GM12878 (cell line): ENCODE measurements at regions not wholly inside any gene's neighbourhood (a gene's known extent, or its start where the extent isn't known, plus 50 kb on each side); places are given as distances from the start of the nearest gene placed in this dataset.

ENCODE experiments used
- ATAC-seq: fragments of 200-7000 bp; cut with Tn5 transposase; 3 replicates; pipeline ENCODE4 v1.9.1; 2020; ENCODE audit warnings: mild to moderate bottlenecking, moderate library complexity
- BruUV-seq: library from RNA; stranded (reverse); fragments of 400-500 nt; replicated peaks from 2 replicates; lab custom pipeline; 2021; lab: Mats Ljungman, UMichigan
- CTCF ChIA-PET: fragments of 300-600 bp; sonication (Branson Sonifier 250); formaldehyde crosslinking; extraction: SDS; loops from one replicate; lab custom pipeline; 2021; ENCODE audit warnings: inconsistent platforms; lab: Yijun Ruan, JAX
- POLR2A ChIA-PET: fragments of 350-600 bp; formaldehyde crosslinking; extraction: SDS; loops from one replicate; lab custom pipeline; 2021; ENCODE audit warnings: inconsistent platforms; lab: Charles Lee
- RAD21 ChIA-PET: fragments of 300-600 bp; sonication (Branson Sonifier 250); formaldehyde crosslinking; loops from one replicate; lab custom pipeline; 2023; ENCODE audit warnings: antibody characterized with exemption; ENCODE audit not compliant: unreplicated experiment; lab: Charles Lee
- SMC1A ChIA-PET: fragments of 300-600 bp; sonication (Branson Sonifier 250); formaldehyde crosslinking; loops from one replicate; lab custom pipeline; 2023; ENCODE audit not compliant: unreplicated experiment, uncharacterized antibody; lab: Charles Lee
- DNase-seq: peaks from one replicate; pipeline ENCODE4 v3.0.0-alpha.2; 2011; ENCODE audit warnings: low read depth, low spot score
- FAIRE-seq: peaks from 3 replicates; lab custom pipeline; 2011; peaks lifted over from hg19 to GRCh38; lab: Jason Lieb, UNC
- H2AFZ ChIP-seq: 2 replicates; pipeline ENCODE4 v1.6.0; 2011; ENCODE audit warnings: low read depth, low read length, control low read depth; ENCODE audit not compliant: control insufficient read depth
- H3K27ac ChIP-seq: 2 replicates; pipeline ENCODE4 v1.5.1; 2011; ENCODE audit warnings: control low read depth; ENCODE audit not compliant: control insufficient read depth, insufficient read depth
- H3K27me3 ChIP-seq, 2 experiments: replicated peaks in 1 of 2; 2 replicates each; pipeline versions ENCODE4 v1.6.0 to v1.6.1; 2011; ENCODE audit warnings: low read length in 1 of 2; ENCODE audit not compliant: control insufficient read depth in 2 of 2, insufficient read depth in 2 of 2
- H3K36me3 ChIP-seq, 2 experiments: 2 replicates each; pipeline ENCODE4 v1.5.1; 2011; ENCODE audit warnings: low read length in 1 of 2; ENCODE audit not compliant: control insufficient read depth in 2 of 2, insufficient read depth in 2 of 2
- H3K4me1 ChIP-seq: 2 replicates; pipeline ENCODE4 v1.6.1; 2011; ENCODE audit warnings: mild to moderate bottlenecking, low read length, moderate library complexity, mixed read lengths; ENCODE audit not compliant: control insufficient read depth, insufficient read depth
- H3K4me2 ChIP-seq: 2 replicates; pipeline ENCODE4 v1.6.0; 2011; ENCODE audit warnings: control low read depth; ENCODE audit not compliant: control insufficient read depth, insufficient read depth
- H3K4me3 ChIP-seq: fragments of 200-600 bp; sonication (generic); 2 replicates; pipeline ENCODE4 v1.5.1; 2016
- H3K79me2 ChIP-seq: 2 replicates; pipeline ENCODE4 v1.6.0; 2011; ENCODE audit warnings: low read length; ENCODE audit not compliant: control insufficient read depth, insufficient read depth
- H3K9ac ChIP-seq: 2 replicates; pipeline ENCODE4 v1.8.0; 2011; ENCODE audit warnings: low read length, control low read depth, mixed read lengths; ENCODE audit not compliant: control insufficient read depth, insufficient read depth
- H3K9me3 ChIP-seq: replicated peaks from 3 replicates; pipeline ENCODE4 v1.5.1; 2011; ENCODE audit warnings: mild to moderate bottlenecking, low read length; ENCODE audit not compliant: control insufficient read depth, insufficient read depth
- H4K20me1 ChIP-seq: 2 replicates; pipeline ENCODE4 v1.6.0; 2011; ENCODE audit not compliant: control insufficient read depth, insufficient read depth
- BHLHE40 ChIP-seq, 2 experiments: fragments of 450-650 bp in 1 of 2; IDR thresholded peaks; 2 replicates each; pipeline ENCODE4 v1.6.1; 2011 to 2017; ENCODE audit warnings: low read depth in 2 of 2, borderline replicate concordance in 1 of 2, improper control_type of control experiment in 1 of 2, low read length in 1 of 2, mild to moderate bottlenecking in 1 of 2
- CREB1 ChIP-seq: IDR thresholded peaks from 2 replicates; pipeline ENCODE4 v1.6.1; 2012; ENCODE audit warnings: low read depth, mild to moderate bottlenecking, inconsistent platforms
- ESRRA ChIP-seq: IDR thresholded peaks from 2 replicates; pipeline ENCODE4 v1.6.1; 2012; ENCODE audit warnings: mild to moderate bottlenecking, low read length, improper control_type of control experiment
- FOXM1 ChIP-seq: IDR thresholded peaks from 2 replicates; pipeline ENCODE4 v1.6.1; 2012; ENCODE audit warnings: low read depth, mild to moderate bottlenecking, inconsistent platforms, low read length, moderate library complexity
- HDAC2 ChIP-seq: fragments of 200-600 bp; sonication (generic); IDR thresholded peaks from 2 replicates; pipeline ENCODE4 v1.6.1; 2017
- JUNB ChIP-seq: IDR thresholded peaks from 2 replicates; pipeline ENCODE4 v1.6.1; 2016; ENCODE audit warnings: antibody characterized with exemption, mild to moderate bottlenecking
- KLF5 ChIP-seq: fragments of 450-650 bp; IDR thresholded peaks from 2 replicates; pipeline ENCODE4 v1.6.1; 2014; ENCODE audit warnings: mild to moderate bottlenecking; ENCODE audit not compliant: partially characterized antibody
- NFXL1 ChIP-seq: fragments of 450-650 bp; IDR thresholded peaks from 2 replicates; pipeline ENCODE4 v1.6.1; 2017; ENCODE audit warnings: antibody characterized with exemption, mild to moderate bottlenecking, borderline replicate concordance
- RFX5 ChIP-seq: IDR thresholded peaks from 2 replicates; pipeline ENCODE4 v1.6.1; 2011; ENCODE audit warnings: low read depth, low read length, improper control_type of control experiment
- STAT3 ChIP-seq: IDR thresholded peaks from 2 replicates; pipeline ENCODE4 v1.6.1; 2011; ENCODE audit warnings: low read depth, low read length, improper control_type of control experiment
- TCF7 ChIP-seq: IDR thresholded peaks from 2 replicates; pipeline ENCODE4 v1.6.1; 2014; ENCODE audit warnings: antibody characterized with exemption, borderline replicate concordance
- ZNF217 ChIP-seq: fragments of 450-650 bp; IDR thresholded peaks from 2 replicates; pipeline ENCODE4 v1.6.1; 2017; ENCODE audit warnings: antibody characterized with exemption, mild to moderate bottlenecking
- ZNF24 ChIP-seq: fragments of 450-650 bp; IDR thresholded peaks from 2 replicates; pipeline ENCODE4 v1.6.1; 2017; ENCODE audit warnings: antibody characterized with exemption, mild to moderate bottlenecking
- WGBS: methylation state at CpG from one replicate; pipeline ENCODE4 v1.1.6; 2016; ENCODE audit warnings: low lambda C conversion rate; ENCODE audit not compliant: insufficient replicate concordance, insufficient coverage; ENCODE audit errors: missing lambda C conversion rate; 5-methylcytosine and 5-hydroxymethylcytosine counted together
- in situ Hi-C: fragments of 300-500 bp; cut with MboI; formaldehyde crosslinking; loops from 9 replicates; pipeline ENCODE4 v1.14.3; 2018; ENCODE audit warnings: mixed read lengths
- intact Hi-C: fragments of 100-400 bp; cut with micrococcal nuclease; formaldehyde crosslinking; loops from one replicate; pipeline ENCODE4 v1.14.2; 2022; ENCODE audit not compliant: unreplicated experiment
- TF ChIP-seq, protein P1 (sequence below): fragments of 450-650 bp; IDR thresholded peaks from 2 replicates; pipeline ENCODE4 v1.6.1; 2017; ENCODE audit warnings: mild to moderate bottlenecking, low read depth, inconsistent platforms; ENCODE audit not compliant: poor library complexity, severe bottlenecking
- TF ChIP-seq, protein P2 (sequence below): fragments of 150-350 bp; IDR thresholded peaks from 2 replicates; pipeline ENCODE4 v1.6.1; 2014; ENCODE audit warnings: mild to moderate bottlenecking, low read depth, low read length
- TF ChIP-seq, protein P3 (sequence below): fragments of 450-650 bp; conservative IDR thresholded peaks from 2 replicates; pipeline ENCODE4 v1.6.1; 2017; ENCODE audit warnings: mild to moderate bottlenecking, moderate library complexity
- TF ChIP-seq, protein P4 (sequence below): IDR thresholded peaks from 2 replicates; pipeline ENCODE4 v1.6.1; 2012; ENCODE audit warnings: low read depth, low read length, improper control_type of control experiment

DNA sequence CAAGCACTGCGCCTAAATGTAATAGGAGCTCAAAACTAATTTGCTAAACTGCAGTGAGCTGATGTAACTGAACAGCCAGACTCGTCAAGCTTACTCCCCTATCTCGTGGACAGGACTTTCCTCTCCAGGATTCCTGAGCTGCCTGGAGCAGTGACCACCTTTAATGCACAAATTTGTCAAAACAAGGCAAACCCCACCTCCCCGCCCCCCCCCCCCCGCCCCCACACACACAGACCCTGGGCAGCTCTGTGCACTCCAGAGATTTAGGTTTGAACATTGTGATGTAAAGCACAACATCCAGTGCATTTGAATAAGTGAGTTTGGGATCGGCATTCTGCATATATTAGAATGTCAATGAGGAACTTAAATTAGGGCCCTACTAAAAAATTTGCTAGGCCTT is 77.7 kb upstream of the DHX15 start:
- no peak for DNase-seq
- WGBS, result 25% methylated on average over 4 of the region's 6 CpGs

More for the DNA sequence above, 77.7 kb upstream of the DHX15 start:
- no peak overlapping the region for H3K27ac ChIP-seq
- SMC1A ChIA-PET, result no interaction called here
- H3K4me2 ChIP-seq, result no peak overlapping the region
- no peaks in the 10 kb centered on the region; the same call in 2 of the 3 replicates for H3K9me3 ChIP-seq
- no peaks in the 10 kb centered on the region for H4K20me1 ChIP-seq
- TF ChIP-seq FOXM1 (no peak), CREB1 (no peak), RFX5 (no peak), KLF5 (no peak), ESRRA (no peak), TCF7 (no peak), STAT3 (no peak), HDAC2 (no peak), JUNB (no peak), ZNF24 (no peak), BHLHE40 (IDR thresholded peaks at IDR 0.05; ENCODE audit: borderline replicate concordance in 1 of 2, low read depth in 2 of 2, low read length in 1 of 2) (no peak), NFXL1 (no peak), ZNF217 (no peak)
- TF ChIP-seq, protein P1, sequence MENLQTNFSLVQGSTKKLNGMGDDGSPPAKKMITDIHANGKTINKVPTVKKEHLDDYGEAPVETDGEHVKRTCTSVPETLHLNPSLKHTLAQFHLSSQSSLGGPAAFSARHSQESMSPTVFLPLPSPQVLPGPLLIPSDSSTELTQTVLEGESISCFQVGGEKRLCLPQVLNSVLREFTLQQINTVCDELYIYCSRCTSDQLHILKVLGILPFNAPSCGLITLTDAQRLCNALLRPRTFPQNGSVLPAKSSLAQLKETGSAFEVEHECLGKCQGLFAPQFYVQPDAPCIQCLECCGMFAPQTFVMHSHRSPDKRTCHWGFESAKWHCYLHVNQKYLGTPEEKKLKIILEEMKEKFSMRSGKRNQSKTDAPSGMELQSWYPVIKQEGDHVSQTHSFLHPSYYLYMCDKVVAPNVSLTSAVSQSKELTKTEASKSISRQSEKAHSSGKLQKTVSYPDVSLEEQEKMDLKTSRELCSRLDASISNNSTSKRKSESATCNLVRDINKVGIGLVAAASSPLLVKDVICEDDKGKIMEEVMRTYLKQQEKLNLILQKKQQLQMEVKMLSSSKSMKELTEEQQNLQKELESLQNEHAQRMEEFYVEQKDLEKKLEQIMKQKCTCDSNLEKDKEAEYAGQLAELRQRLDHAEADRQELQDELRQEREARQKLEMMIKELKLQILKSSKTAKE, result no peak
- TF ChIP-seq, protein P2, sequence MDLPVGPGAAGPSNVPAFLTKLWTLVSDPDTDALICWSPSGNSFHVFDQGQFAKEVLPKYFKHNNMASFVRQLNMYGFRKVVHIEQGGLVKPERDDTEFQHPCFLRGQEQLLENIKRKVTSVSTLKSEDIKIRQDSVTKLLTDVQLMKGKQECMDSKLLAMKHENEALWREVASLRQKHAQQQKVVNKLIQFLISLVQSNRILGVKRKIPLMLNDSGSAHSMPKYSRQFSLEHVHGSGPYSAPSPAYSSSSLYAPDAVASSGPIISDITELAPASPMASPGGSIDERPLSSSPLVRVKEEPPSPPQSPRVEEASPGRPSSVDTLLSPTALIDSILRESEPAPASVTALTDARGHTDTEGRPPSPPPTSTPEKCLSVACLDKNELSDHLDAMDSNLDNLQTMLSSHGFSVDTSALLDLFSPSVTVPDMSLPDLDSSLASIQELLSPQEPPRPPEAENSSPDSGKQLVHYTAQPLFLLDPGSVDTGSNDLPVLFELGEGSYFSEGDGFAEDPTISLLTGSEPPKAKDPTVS, result no peak
- TF ChIP-seq, protein P3, sequence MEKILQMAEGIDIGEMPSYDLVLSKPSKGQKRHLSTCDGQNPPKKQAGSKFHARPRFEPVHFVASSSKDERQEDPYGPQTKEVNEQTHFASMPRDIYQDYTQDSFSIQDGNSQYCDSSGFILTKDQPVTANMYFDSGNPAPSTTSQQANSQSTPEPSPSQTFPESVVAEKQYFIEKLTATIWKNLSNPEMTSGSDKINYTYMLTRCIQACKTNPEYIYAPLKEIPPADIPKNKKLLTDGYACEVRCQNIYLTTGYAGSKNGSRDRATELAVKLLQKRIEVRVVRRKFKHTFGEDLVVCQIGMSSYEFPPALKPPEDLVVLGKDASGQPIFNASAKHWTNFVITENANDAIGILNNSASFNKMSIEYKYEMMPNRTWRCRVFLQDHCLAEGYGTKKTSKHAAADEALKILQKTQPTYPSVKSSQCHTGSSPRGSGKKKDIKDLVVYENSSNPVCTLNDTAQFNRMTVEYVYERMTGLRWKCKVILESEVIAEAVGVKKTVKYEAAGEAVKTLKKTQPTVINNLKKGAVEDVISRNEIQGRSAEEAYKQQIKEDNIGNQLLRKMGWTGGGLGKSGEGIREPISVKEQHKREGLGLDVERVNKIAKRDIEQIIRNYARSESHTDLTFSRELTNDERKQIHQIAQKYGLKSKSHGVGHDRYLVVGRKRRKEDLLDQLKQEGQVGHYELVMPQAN, result no peak
- TF ChIP-seq, protein P4, sequence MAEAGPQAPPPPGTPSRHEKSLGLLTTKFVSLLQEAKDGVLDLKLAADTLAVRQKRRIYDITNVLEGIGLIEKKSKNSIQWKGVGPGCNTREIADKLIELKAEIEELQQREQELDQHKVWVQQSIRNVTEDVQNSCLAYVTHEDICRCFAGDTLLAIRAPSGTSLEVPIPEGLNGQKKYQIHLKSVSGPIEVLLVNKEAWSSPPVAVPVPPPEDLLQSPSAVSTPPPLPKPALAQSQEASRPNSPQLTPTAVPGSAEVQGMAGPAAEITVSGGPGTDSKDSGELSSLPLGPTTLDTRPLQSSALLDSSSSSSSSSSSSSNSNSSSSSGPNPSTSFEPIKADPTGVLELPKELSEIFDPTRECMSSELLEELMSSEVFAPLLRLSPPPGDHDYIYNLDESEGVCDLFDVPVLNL, result no peak
- in situ Hi-C loops (loop anchor here (10.0 kb wide), 1 partner anchor 63 kb away; no protein-coding TSS in a partner anchor), intact Hi-C loops (no loop called here)
- RAD21 ChIA-PET, result no interaction called here
- H2AFZ ChIP-seq, result no peak overlapping the region
- no peaks in the 10 kb centered on the region for H3K79me2 ChIP-seq
- H3K36me3 ChIP-seq, result no peaks in the 10 kb centered on the region
- peaks cover 0 to 4% of the 10 kb centered on the region in 2 experiments; a peak in 1 of 4 replicates for H3K27me3 ChIP-seq
- H3K9ac ChIP-seq, result no peak overlapping the region
- no TSS peak for BruUV-seq
- ATAC-seq (no peak), FAIRE-seq (no peak)
- no peak overlapping the region for H3K4me3 ChIP-seq
- CTCF ChIA-PET, result no interaction called here
- POLR2A ChIA-PET, result no interaction called here
- no peaks in the 10 kb centered on the region; the same call in 1 of the 2 replicates for H3K4me1 ChIP-seq
